Panc1 (cell line): ENCODE measurements at regions not wholly inside any gene's neighbourhood (a gene's known extent, or its start where the extent isn't known, plus 50 kb on each side); places are given as distances from the start of the nearest gene placed in this dataset.
A peak's percentile ranks its signal among the peaks of the same experiment; 100 is the strongest.

Experiments used
- ATAC-seq: fragments of 200-7000 bp; cut with Tn5 transposase; 2 replicates; pipeline ENCODE4 v1.9.1; 2020; ENCODE audit warnings: mild to moderate bottlenecking, moderate library complexity
- BruUV-seq: library from RNA; stranded (reverse); fragments of 400-500 nt; replicated peaks from 2 replicates; lab custom pipeline; 2021; lab: Mats Ljungman, UMichigan
- CTCF ChIA-PET: fragments of 300-600 bp; sonication (Branson Sonifier 250); formaldehyde crosslinking; loops from one replicate; lab custom pipeline; 2022; ENCODE audit warnings: antibody characterized with exemption; lab: Charles Lee
- POLR2A ChIA-PET: fragments of 300-600 bp; sonication (Branson Sonifier 250); formaldehyde crosslinking; loops from one replicate; lab custom pipeline; 2022; ENCODE audit warnings: antibody characterized with exemption; lab: Charles Lee
- DNase-seq: peaks from one replicate; pipeline ENCODE4 v3.0.0-alpha.2; 2010; ENCODE audit warnings: low read depth, low spot score
- H3K27ac ChIP-seq: 2 replicates; pipeline ENCODE4 v1.5.1; 2011; ENCODE audit warnings: mild to moderate bottlenecking, low read length, inconsistent platforms
- H3K27me3 ChIP-seq: fragments of 200-500 bp; sonication (Bioruptor generic); 2 replicates; pipeline ENCODE4 v1.6.0; 2014; ENCODE audit warnings: low read length, inconsistent platforms; ENCODE audit not compliant: control insufficient read depth, insufficient read depth
- H3K36me3 ChIP-seq: fragments of 200-500 bp; sonication (Bioruptor generic); 2 replicates; pipeline ENCODE4 v1.5.1; 2014; ENCODE audit warnings: inconsistent platforms, mild to moderate bottlenecking, low read length, moderate library complexity; ENCODE audit not compliant: control insufficient read depth, insufficient read depth
- H3K4me1 ChIP-seq: 2 replicates; pipeline ENCODE4 v1.5.1; 2011; ENCODE audit warnings: inconsistent platforms, mild to moderate bottlenecking, low read length, moderate library complexity; ENCODE audit not compliant: control insufficient read depth, insufficient read depth
- H3K4me3 ChIP-seq, 2 experiments: 2 replicates each; pipeline ENCODE4 v1.5.1; 2011 to 2012; ENCODE audit warnings: low read depth in 2 of 2, low read length in 2 of 2, mild to moderate bottlenecking in 2 of 2, inconsistent platforms in 1 of 2, moderate library complexity in 1 of 2
- H3K9me3 ChIP-seq: fragments of 200-500 bp; sonication (Bioruptor generic); 2 replicates; pipeline ENCODE4 v1.5.1; 2014; ENCODE audit warnings: low read depth, mild to moderate bottlenecking, inconsistent platforms, low read length, moderate library complexity; ENCODE audit not compliant: control insufficient read depth, insufficient read depth
- POLR2AphosphoS5 ChIP-seq: IDR thresholded peaks from 2 replicates; pipeline ENCODE4 v1.6.1; 2012; ENCODE audit warnings: mild to moderate bottlenecking, low read depth, low read length, moderate library complexity
- SIN3A ChIP-seq: IDR thresholded peaks from 2 replicates; pipeline ENCODE4 v1.6.1; 2012; ENCODE audit warnings: low read depth, mild to moderate bottlenecking, low read length, moderate library complexity, borderline replicate concordance; ENCODE audit not compliant: insufficient read depth
- TCF7L2 ChIP-seq: IDR thresholded peaks from 2 replicates; pipeline ENCODE4 v1.6.1; 2011; ENCODE audit warnings: mild to moderate bottlenecking, low read depth, low read length, inconsistent platforms
- in situ Hi-C: cut with HindIII; loops from 2 replicates; pipeline ENCODE4 v1.10.0; 2016; ENCODE audit warnings: low sequenced_read_pairs, low pct_unique_long_range_greater_than_20kb
- intact Hi-C: fragments of 100-400 bp; cut with micrococcal nuclease; formaldehyde crosslinking; loops from one replicate; pipeline ENCODE4 v1.10.0; 2022; ENCODE audit not compliant: unreplicated experiment
- TF ChIP-seq, protein P1 (sequence below): fragments of 450-650 bp; IDR thresholded peaks from 2 replicates; pipeline ENCODE4 v1.5.1; 2017; ENCODE audit warnings: mild to moderate bottlenecking
- TF ChIP-seq, protein P2 (sequence below), 2 experiments: IDR thresholded peaks; 2 replicates each; pipeline ENCODE4 v1.6.1; 2011 to 2012; ENCODE audit warnings: low read depth in 2 of 2, control low read depth in 1 of 2, low read length in 1 of 2, mild to moderate bottlenecking in 1 of 2, moderate library complexity in 1 of 2; ENCODE audit not compliant: insufficient read depth in 1 of 2

DNA sequence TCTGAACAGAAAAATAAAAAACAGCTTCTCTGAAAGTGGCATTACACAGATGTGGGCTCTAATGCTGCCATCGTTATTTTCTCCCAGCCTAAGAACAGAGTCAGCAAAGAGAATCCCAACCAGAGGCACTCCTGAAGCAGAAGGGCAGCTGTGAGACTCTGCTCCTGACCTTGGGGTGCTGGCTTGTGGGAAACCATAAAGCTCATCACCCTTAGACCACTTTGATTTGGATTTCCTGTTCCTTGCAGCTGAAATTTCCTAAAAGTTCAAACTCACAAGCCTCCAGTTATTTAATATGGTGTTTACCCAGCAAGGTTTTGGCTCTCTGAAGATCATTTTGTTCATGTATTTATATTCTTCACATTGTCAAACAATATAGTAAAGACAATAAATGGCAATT, 814.8 kb downstream of the TNS3 start:
- Histone ChIP-seq H3K27ac (no peak overlapping the region), H3K4me3 (no peak overlapping the region), H3K4me1 (peaks cover 10% of the 10 kb centered on the region; the same call in 1 of the 2 replicates), H3K9me3 (peaks cover 21% of the 10 kb centered on the region; the same call in 1 of the 2 replicates), H3K36me3 (no peaks in the 10 kb centered on the region), H3K27me3 (no peaks in the 10 kb centered on the region)
- ChIA-PET POLR2A (no interaction called here), CTCF (no interaction called here)
- in situ Hi-C loops: no loop called here
- intact Hi-C loops: no loop called here
- TF ChIP-seq, protein P1, sequence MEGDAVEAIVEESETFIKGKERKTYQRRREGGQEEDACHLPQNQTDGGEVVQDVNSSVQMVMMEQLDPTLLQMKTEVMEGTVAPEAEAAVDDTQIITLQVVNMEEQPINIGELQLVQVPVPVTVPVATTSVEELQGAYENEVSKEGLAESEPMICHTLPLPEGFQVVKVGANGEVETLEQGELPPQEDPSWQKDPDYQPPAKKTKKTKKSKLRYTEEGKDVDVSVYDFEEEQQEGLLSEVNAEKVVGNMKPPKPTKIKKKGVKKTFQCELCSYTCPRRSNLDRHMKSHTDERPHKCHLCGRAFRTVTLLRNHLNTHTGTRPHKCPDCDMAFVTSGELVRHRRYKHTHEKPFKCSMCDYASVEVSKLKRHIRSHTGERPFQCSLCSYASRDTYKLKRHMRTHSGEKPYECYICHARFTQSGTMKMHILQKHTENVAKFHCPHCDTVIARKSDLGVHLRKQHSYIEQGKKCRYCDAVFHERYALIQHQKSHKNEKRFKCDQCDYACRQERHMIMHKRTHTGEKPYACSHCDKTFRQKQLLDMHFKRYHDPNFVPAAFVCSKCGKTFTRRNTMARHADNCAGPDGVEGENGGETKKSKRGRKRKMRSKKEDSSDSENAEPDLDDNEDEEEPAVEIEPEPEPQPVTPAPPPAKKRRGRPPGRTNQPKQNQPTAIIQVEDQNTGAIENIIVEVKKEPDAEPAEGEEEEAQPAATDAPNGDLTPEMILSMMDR: no peak
- TF ChIP-seq TCF7L2 (no peak), POLR2AphosphoS5 (no peak), SIN3A (no peak)
- TF ChIP-seq, protein P2, sequence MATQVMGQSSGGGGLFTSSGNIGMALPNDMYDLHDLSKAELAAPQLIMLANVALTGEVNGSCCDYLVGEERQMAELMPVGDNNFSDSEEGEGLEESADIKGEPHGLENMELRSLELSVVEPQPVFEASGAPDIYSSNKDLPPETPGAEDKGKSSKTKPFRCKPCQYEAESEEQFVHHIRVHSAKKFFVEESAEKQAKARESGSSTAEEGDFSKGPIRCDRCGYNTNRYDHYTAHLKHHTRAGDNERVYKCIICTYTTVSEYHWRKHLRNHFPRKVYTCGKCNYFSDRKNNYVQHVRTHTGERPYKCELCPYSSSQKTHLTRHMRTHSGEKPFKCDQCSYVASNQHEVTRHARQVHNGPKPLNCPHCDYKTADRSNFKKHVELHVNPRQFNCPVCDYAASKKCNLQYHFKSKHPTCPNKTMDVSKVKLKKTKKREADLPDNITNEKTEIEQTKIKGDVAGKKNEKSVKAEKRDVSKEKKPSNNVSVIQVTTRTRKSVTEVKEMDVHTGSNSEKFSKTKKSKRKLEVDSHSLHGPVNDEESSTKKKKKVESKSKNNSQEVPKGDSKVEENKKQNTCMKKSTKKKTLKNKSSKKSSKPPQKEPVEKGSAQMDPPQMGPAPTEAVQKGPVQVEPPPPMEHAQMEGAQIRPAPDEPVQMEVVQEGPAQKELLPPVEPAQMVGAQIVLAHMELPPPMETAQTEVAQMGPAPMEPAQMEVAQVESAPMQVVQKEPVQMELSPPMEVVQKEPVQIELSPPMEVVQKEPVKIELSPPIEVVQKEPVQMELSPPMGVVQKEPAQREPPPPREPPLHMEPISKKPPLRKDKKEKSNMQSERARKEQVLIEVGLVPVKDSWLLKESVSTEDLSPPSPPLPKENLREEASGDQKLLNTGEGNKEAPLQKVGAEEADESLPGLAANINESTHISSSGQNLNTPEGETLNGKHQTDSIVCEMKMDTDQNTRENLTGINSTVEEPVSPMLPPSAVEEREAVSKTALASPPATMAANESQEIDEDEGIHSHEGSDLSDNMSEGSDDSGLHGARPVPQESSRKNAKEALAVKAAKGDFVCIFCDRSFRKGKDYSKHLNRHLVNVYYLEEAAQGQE (IDR thresholded peaks at IDR 0.05; ENCODE audit: insufficient read depth in 1 of 2, low read depth in 2 of 2, low read length in 1 of 2): no peak
- BruUV-seq: no TSS peak
- no peak for DNase-seq
- ATAC-seq: no peak

DNA sequence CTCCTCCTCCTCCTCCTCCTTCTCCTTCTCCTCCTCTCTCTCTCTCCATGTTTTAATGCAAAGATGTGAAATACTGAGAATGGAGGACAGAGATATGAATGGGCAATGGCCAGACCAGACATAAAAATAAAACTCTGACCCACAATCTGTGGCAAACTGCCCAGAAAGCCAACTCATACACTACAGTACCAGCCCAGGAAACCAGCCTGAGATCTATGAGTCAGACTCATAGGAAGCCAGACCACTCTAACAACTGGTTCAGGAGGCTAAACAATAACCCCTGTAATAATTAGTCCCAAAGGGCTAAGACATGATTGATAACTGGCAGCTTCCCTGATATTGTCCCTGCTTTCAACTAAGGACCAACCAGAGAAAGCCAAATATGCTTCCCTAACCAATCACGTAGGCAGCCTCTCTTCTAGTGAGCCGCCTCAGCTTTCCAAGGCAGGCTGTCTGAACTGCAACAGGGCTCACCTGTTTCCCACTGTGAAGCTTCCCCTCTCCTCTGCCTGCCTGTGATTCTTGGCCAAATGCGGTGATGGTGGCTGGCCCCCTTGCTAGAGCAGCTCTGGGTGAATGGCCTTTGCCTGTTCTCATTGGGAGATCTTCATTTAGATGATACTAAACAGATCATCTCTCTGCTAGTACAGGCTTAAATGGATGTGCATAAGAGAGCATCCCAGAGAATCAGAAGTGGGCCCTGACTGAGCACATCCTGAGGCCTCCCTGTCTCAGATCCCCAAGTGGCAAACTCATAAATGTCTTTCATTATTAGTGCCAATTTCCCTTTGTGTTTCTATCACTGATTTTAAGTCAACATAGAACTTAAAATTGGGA, 817.6 kb downstream of the TNS3 start:
- in situ Hi-C loops: no loop called here
- no TSS peak for BruUV-seq
- 0 out of 2 replicates have a peak, but pooled peaks cover 7% of the 10 kb centered on the region for H3K9me3 ChIP-seq
- ChIA-PET POLR2A (no interaction called here), CTCF (no interaction called here)
- H3K36me3 ChIP-seq: no peaks in the 10 kb centered on the region
- H3K4me1 ChIP-seq: peaks cover 10% of the 10 kb centered on the region; the same call in 1 of the 2 replicates
- TF ChIP-seq, protein P1: no peak
- TF ChIP-seq, protein P2 (IDR thresholded peaks at IDR 0.05; ENCODE audit: insufficient read depth in 1 of 2, low read depth in 2 of 2, low read length in 1 of 2): no peak
- TF ChIP-seq POLR2AphosphoS5 (no peak; the same call in 1 of the 2 replicates), TCF7L2 (no peak), SIN3A (no peak)
- H3K27me3 ChIP-seq: no peaks in the 10 kb centered on the region
- H3K27ac ChIP-seq: peak overlapping the region; percentile 52
- DNase-seq (peak; percentile 93), ATAC-seq (peak; percentile 97)
- intact Hi-C loops: no loop called here
- no peak overlapping the region for H3K4me3 ChIP-seq
